HCT116 (cell line): ENCODE measurements at regions not wholly inside any gene's neighbourhood (a gene's known extent, or its start where the extent isn't known, plus 50 kb on each side); places are given as distances from the start of the nearest gene placed in this dataset.

Experiments
- ATAC-seq: fragments of 200-7000 bp; cut with Tn5 transposase; 2 replicates; pipeline ENCODE4 v1.9.1; 2020; ENCODE audit warnings: mild to moderate bottlenecking, moderate library complexity
- BruUV-seq: library from RNA; stranded (reverse); fragments of 400-500 nt; replicated peaks from 2 replicates; lab custom pipeline; 2021; lab: Mats Ljungman, UMichigan
- CTCF ChIA-PET: fragments of 300-600 bp; sonication (Branson Sonifier 250); formaldehyde crosslinking; loops from one replicate; lab custom pipeline; 2021; ENCODE audit warnings: antibody characterized with exemption; lab: Charles Lee
- POLR2A ChIA-PET: fragments of 300-600, 350-600 bp; sonication (Branson Sonifier 250); formaldehyde crosslinking; loops from one replicate; lab custom pipeline; 2021; ENCODE audit warnings: antibody characterized with exemption; lab: Charles Lee
- RAD21 ChIA-PET, 2 experiments: fragments of 300-600 bp; sonication (Branson Sonifier 250); formaldehyde crosslinking; loops; one replicate each; lab custom pipeline; 2023; ENCODE audit warnings: low total read pairs in 2 of 2; ENCODE audit not compliant: uncharacterized antibody in 2 of 2, unreplicated experiment in 2 of 2, low non-redundant PET in 1 of 2; lab: Charles Lee
- DNase-seq: peaks from one replicate; pipeline ENCODE4 v3.0.0-alpha.2; 2010; ENCODE audit warnings: low read depth, low spot score
- H2AFZ ChIP-seq: fragments of 200-600 bp; shearing (Covaris generic), sonication (generic); 2 replicates; pipeline ENCODE4 v1.6.1; 2017; ENCODE audit warnings: low read depth, mixed run types, mixed read lengths, antibody characterized with exemption, low read length; ENCODE audit not compliant: poor library complexity, severe bottlenecking
- H3K27ac ChIP-seq: 2 replicates; pipeline ENCODE4 v1.5.1; 2012; ENCODE audit warnings: low read depth, low read length
- H3K27me3 ChIP-seq: fragments of 200-600 bp; sonication (generic); 2 replicates; pipeline ENCODE4 v1.6.1; 2016; ENCODE audit warnings: mixed run types, low read length, mixed read lengths; ENCODE audit not compliant: insufficient read depth
- H3K36me3 ChIP-seq, 2 experiments: fragments of 200-500 bp in 1 of 2; fragments of 200-600 bp in 1 of 2; sonication (Bioruptor generic) in 1 of 2; sonication (generic) in 1 of 2; 2 replicates each; pipeline versions ENCODE4 v1.5.1 to v1.6.1; 2014 to 2016; ENCODE audit warnings: low read length in 2 of 2, inconsistent platforms in 1 of 2, mixed read lengths in 1 of 2, mixed run types in 1 of 2; ENCODE audit not compliant: insufficient read depth in 2 of 2, control insufficient read depth in 1 of 2
- H3K4me1 ChIP-seq, 2 experiments: fragments of 200-600 bp in 1 of 2; sonication (generic) in 1 of 2; 2 replicates each; pipeline versions ENCODE4 v1.5.1 to v1.6.1; 2012 to 2017; ENCODE audit warnings: low read length in 2 of 2, inconsistent platforms in 1 of 2, mild to moderate bottlenecking in 1 of 2, mixed read lengths in 1 of 2, mixed run types in 1 of 2, moderate library complexity in 1 of 2; ENCODE audit not compliant: insufficient read depth in 2 of 2, control insufficient read depth in 1 of 2
- H3K4me2 ChIP-seq: fragments of 200-600 bp; sonication (generic); 2 replicates; pipeline ENCODE4 v1.6.1; 2017; ENCODE audit warnings: mixed run types, low read length, mixed read lengths
- H3K4me3 ChIP-seq, 2 experiments: fragments of 200-600 bp in 1 of 2; sonication (generic) in 1 of 2; replicated peaks in 1 of 2; 2 replicates each; pipeline ENCODE4 v1.5.1; 2011 to 2016; ENCODE audit warnings: low read length in 2 of 2, control low read depth in 1 of 2, low read depth in 1 of 2, mild to moderate bottlenecking in 1 of 2, mixed read lengths in 1 of 2, mixed run types in 1 of 2
- H3K79me2 ChIP-seq: fragments of 200-600 bp; sonication (generic); 2 replicates; pipeline ENCODE4 v1.6.1; 2017; ENCODE audit warnings: mild to moderate bottlenecking, mixed run types, low read length, moderate library complexity, mixed read lengths; ENCODE audit not compliant: insufficient read depth
- H3K9ac ChIP-seq: fragments of 200-600 bp; sonication (generic); 2 replicates; pipeline ENCODE4 v1.6.1; 2016; ENCODE audit warnings: low read length, mixed read lengths
- H3K9me2 ChIP-seq: fragments of 200-600 bp; sonication (generic), shearing (Covaris generic); 2 replicates; pipeline ENCODE4 v1.6.1; 2017; ENCODE audit warnings: mixed run types, mild to moderate bottlenecking, moderate library complexity; ENCODE audit not compliant: insufficient read depth
- H3K9me3 ChIP-seq, 2 experiments: fragments of 200-500 bp in 1 of 2; fragments of 200-600 bp in 1 of 2; sonication (Bioruptor generic) in 1 of 2; sonication (generic) in 1 of 2; 2 replicates each; pipeline ENCODE4 v1.6.1; 2014 to 2017; ENCODE audit warnings: low read length in 2 of 2, mixed read lengths in 2 of 2, inconsistent platforms in 1 of 2, low read depth in 1 of 2, mild to moderate bottlenecking in 1 of 2, mixed run types in 1 of 2, moderate library complexity in 1 of 2; ENCODE audit not compliant: control insufficient read depth in 1 of 2, insufficient read depth in 1 of 2
- H4K20me1 ChIP-seq: fragments of 200-600 bp; sonication (generic), shearing (Covaris generic); 2 replicates; pipeline ENCODE4 v1.6.1; 2017; ENCODE audit warnings: mixed run types, mild to moderate bottlenecking, moderate library complexity; ENCODE audit not compliant: insufficient read depth
- EZH2 ChIP-seq: fragments of 200-600 bp; sonication (generic); IDR thresholded peaks from 2 replicates; pipeline ENCODE4 v1.6.1; 2017; ENCODE audit warnings: antibody characterized with exemption, mixed run types
- EZH2phosphoT487 ChIP-seq: fragments of 200-600 bp; IDR thresholded peaks from 2 replicates; pipeline ENCODE4 v1.6.1; 2018; ENCODE audit warnings: antibody characterized with exemption, borderline replicate concordance
- JUND ChIP-seq: IDR thresholded peaks from 2 replicates; pipeline ENCODE4 v1.6.1; 2012
- POLR2A ChIP-seq: IDR thresholded peaks from 2 replicates; pipeline ENCODE4 v1.7.0; 2011; ENCODE audit warnings: borderline replicate concordance; ENCODE audit not compliant: insufficient read depth, insufficient read length; ENCODE audit errors: extremely low read depth
- RAD21 ChIP-seq: IDR thresholded peaks from 2 replicates; pipeline ENCODE4 v1.6.1; 2012; ENCODE audit warnings: low read depth, mild to moderate bottlenecking
- SIN3A ChIP-seq: IDR thresholded peaks from 2 replicates; pipeline ENCODE4 v1.6.1; 2012; ENCODE audit warnings: low read depth
- SP1 ChIP-seq: IDR thresholded peaks from 2 replicates; pipeline ENCODE4 v1.6.1; 2012; ENCODE audit warnings: low read depth
- ZFX ChIP-seq: fragments of 450-650 bp; IDR thresholded peaks from 2 replicates; pipeline ENCODE4 v1.6.1; 2017
- intact Hi-C: fragments of 100-400 bp; cut with micrococcal nuclease; formaldehyde crosslinking; loops from 2 replicates; pipeline ENCODE4 v1.10.0; 2022
- TF ChIP-seq, protein P1 (sequence below), 3 experiments: fragments of 200-600 bp in 1 of 3; sonication (generic) in 1 of 3; IDR thresholded peaks in 2 of 3; conservative IDR thresholded peaks in 1 of 3; 2 replicates each; pipeline ENCODE4 v1.5.1; 2012 to 2017; ENCODE audit warnings: low read depth in 2 of 3, low read length in 2 of 3, antibody characterized with exemption in 1 of 3, borderline replicate concordance in 1 of 3, control low read depth in 1 of 3, mild to moderate bottlenecking in 1 of 3, mixed read lengths in 1 of 3, mixed run types in 1 of 3, moderate library complexity in 1 of 3; ENCODE audit not compliant: insufficient read depth in 1 of 3

- Histone ChIP-seq H3K27me3 (no peaks in the 10 kb centered on the region), H3K9me3 (no peaks in the 10 kb centered on the region), H2AFZ (no peak overlapping the region), H3K9me2 (no peaks in the 10 kb centered on the region), H3K27ac (no peak overlapping the region), H3K4me3 (no peak overlapping the region), H3K79me2 (no peaks in the 10 kb centered on the region), H3K4me1 (no peaks in the 10 kb centered on the region; a peak in 1 of 4 replicates), H3K9ac (no peak overlapping the region), H3K36me3 (no peaks in the 10 kb centered on the region), H4K20me1 (no peaks in the 10 kb centered on the region), H3K4me2 (no peak overlapping the region)
- RAD21 ChIA-PET, result no interaction called here
- CTCF ChIA-PET, result no interaction called here
- TF ChIP-seq SP1 (no peak), JUND (no peak), ZFX (no peak), POLR2A (no peak), EZH2phosphoT487 (no peak), SIN3A (no peak)
- intact Hi-C loops, result no loop called here
- ATAC-seq (no peak), DNase-seq (no peak)
- POLR2A ChIA-PET, result no interaction called here
- no TSS peak for BruUV-seq
Observed at GRCh38 chr5:56316299-56316994, 83.3 kb upstream of the ANKRD55 start.

DNA sequence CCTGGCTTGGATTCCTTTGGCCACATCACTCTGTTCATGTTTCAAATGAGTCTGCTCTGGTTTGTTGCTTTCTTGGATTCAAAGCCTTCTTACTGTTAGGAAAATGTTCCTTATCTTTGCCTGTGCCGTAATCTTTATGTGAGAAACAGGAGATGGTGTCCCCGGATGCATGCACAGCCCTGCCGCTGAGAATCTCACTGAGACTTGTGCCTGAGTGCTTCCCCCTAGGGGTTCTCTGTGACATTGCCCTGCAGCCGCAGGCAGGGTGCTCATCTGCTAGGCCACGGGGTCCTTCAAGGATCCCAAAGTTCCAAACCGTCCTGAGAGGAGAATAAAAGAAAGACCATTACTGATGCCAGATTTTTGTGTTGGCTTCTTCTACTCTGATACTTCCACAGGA is 81.4 kb upstream of the ANKRD55 start:
- BruUV-seq, result no TSS peak
- no peaks in the 10 kb centered on the region for H3K79me2 ChIP-seq

More for the DNA sequence above, 81.4 kb upstream of the ANKRD55 start:
- DNase-seq, result no peak
- intact Hi-C loops, result no loop called here
- peak; percentile 95 for ATAC-seq
- Histone ChIP-seq H3K4me3 (no peak overlapping the region), H3K9ac (no peak overlapping the region), H3K36me3 (no peaks in the 10 kb centered on the region), H3K9me3 (no peaks in the 10 kb centered on the region), H4K20me1 (no peaks in the 10 kb centered on the region), H3K27me3 (no peaks in the 10 kb centered on the region), H3K4me1 (no peaks in the 10 kb centered on the region; a peak in 1 of 4 replicates), H3K27ac (no peak overlapping the region), H3K9me2 (no peaks in the 10 kb centered on the region)
- ChIA-PET POLR2A (no interaction called here), RAD21 (no interaction called here), CTCF (no interaction called here)
- TF ChIP-seq EZH2, result no peak
- TF ChIP-seq RAD21, result peak; percentile 36; the same call in 1 of the 2 replicates
- TF ChIP-seq, protein P1, sequence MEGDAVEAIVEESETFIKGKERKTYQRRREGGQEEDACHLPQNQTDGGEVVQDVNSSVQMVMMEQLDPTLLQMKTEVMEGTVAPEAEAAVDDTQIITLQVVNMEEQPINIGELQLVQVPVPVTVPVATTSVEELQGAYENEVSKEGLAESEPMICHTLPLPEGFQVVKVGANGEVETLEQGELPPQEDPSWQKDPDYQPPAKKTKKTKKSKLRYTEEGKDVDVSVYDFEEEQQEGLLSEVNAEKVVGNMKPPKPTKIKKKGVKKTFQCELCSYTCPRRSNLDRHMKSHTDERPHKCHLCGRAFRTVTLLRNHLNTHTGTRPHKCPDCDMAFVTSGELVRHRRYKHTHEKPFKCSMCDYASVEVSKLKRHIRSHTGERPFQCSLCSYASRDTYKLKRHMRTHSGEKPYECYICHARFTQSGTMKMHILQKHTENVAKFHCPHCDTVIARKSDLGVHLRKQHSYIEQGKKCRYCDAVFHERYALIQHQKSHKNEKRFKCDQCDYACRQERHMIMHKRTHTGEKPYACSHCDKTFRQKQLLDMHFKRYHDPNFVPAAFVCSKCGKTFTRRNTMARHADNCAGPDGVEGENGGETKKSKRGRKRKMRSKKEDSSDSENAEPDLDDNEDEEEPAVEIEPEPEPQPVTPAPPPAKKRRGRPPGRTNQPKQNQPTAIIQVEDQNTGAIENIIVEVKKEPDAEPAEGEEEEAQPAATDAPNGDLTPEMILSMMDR (IDR thresholded peaks at IDR 0.05 in 2 of 3, conservative IDR thresholded peaks at IDR 0.05 in 1 of 3; ENCODE audit: borderline replicate concordance in 1 of 3, insufficient read depth in 1 of 3, low read depth in 2 of 3, low read length in 2 of 3), result peak in 2 of 3 experiments; percentile 78 to 83; a peak in 4 of 6 replicates
- TF ChIP-seq, all 23 proteins: peak for 2
- H2AFZ ChIP-seq, result peak overlapping the region; percentile 38
- H3K4me2 ChIP-seq, result 0 out of 2 replicates have a peak overlapping the region, but pooled peaks have one; percentile 5
